Tibial artery (tissue), 4 donors: ENCODE measurements at regions not wholly inside any gene's neighbourhood (a gene's known extent, or its start where the extent isn't known, plus 50 kb on each side); places are given as distances from the start of the nearest gene placed in this dataset.

Experiments
- DNase-seq, 2 donors: peaks; one replicate each; pipeline ENCODE4 v3.0.0-alpha.2; 2019
- H3K27ac ChIP-seq, 2 donors: fragments of 200-600 bp; sonication (generic) in 1 of 2; 1 replicate in 1 of 2; 2 replicates in 1 of 2; pipeline ENCODE4 v1.5.1; 2018 to 2019; ENCODE audit warnings: mild to moderate bottlenecking in 1 of 2
- H3K27me3 ChIP-seq, 2 donors: fragments of 200-600 bp; sonication (generic) in 1 of 2; one replicate each; pipeline versions ENCODE4 v1.5.1 to v1.6.0; 2016 to 2019
- H3K36me3 ChIP-seq, 3 donors: fragments of 200-600 bp; sonication (generic) in 2 of 3; one replicate each; pipeline ENCODE4 v1.5.1; 2016 to 2019; ENCODE audit warnings: mild to moderate bottlenecking in 2 of 3
- H3K4me1 ChIP-seq, 4 donors: fragments of 200-600 bp; sonication (generic) in 2 of 4; 1 replicate in 3 of 4; 2 replicates in 1 of 4; pipeline ENCODE4 v1.5.1; 2016 to 2019
- H3K4me3 ChIP-seq, 2 donors: fragments of 200-600 bp; sonication (generic) in 1 of 2; 1 replicate in 1 of 2; 2 replicates in 1 of 2; pipeline ENCODE4 v1.5.1; 2018 to 2019; ENCODE audit warnings: mild to moderate bottlenecking in 2 of 2
- H3K9me3 ChIP-seq, 3 donors: fragments of 200-600 bp; sonication (generic) in 1 of 3; one replicate each; pipeline ENCODE4 v1.5.1; 2016 to 2019
- intact Hi-C: fragments of 100-400 bp; cut with DNase I; formaldehyde crosslinking; loops from one replicate; pipeline ENCODE4 v1.15.0; 2023; ENCODE audit warnings: low total_unique reads
- TF ChIP-seq, protein P1 (sequence below), 2 experiments: fragments of 200-600 bp in 1 of 2; fragments of 450-650 bp in 1 of 2; IDR thresholded peaks; one replicate each; pipeline ENCODE4 v1.5.1; 2017 to 2019; ENCODE audit warnings: antibody characterized with exemption in 2 of 2, mild to moderate bottlenecking in 1 of 2, moderate library complexity in 1 of 2

DNA sequence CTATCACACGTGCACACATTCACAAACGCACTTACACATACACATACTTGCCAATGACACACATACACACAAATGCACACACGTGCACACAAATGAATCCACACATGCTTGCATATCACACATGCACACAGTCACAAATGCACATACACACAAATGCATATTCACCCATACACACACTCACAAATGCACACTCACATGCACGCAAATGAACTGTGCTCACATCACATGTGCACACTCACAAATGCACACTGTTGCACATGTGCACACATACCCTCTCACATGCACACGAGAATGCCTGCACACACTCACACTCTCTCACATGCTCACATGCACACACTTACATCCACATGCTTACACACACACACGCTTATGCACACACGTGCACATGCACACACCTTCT lies 368.1 kb downstream of the EIPR1 start:
- Histone ChIP-seq H3K4me1 (no peaks in the 10 kb centered on the region), H3K27ac (no peak overlapping the region), H3K4me3 (no peak overlapping the region), H3K27me3 (no peaks in the 10 kb centered on the region), H3K36me3 (no peaks in the 10 kb centered on the region), H3K9me3 (peaks cover 0 to 14% (median 0%) of the 10 kb centered on the region in 3 donors)
- TF ChIP-seq, protein P1, sequence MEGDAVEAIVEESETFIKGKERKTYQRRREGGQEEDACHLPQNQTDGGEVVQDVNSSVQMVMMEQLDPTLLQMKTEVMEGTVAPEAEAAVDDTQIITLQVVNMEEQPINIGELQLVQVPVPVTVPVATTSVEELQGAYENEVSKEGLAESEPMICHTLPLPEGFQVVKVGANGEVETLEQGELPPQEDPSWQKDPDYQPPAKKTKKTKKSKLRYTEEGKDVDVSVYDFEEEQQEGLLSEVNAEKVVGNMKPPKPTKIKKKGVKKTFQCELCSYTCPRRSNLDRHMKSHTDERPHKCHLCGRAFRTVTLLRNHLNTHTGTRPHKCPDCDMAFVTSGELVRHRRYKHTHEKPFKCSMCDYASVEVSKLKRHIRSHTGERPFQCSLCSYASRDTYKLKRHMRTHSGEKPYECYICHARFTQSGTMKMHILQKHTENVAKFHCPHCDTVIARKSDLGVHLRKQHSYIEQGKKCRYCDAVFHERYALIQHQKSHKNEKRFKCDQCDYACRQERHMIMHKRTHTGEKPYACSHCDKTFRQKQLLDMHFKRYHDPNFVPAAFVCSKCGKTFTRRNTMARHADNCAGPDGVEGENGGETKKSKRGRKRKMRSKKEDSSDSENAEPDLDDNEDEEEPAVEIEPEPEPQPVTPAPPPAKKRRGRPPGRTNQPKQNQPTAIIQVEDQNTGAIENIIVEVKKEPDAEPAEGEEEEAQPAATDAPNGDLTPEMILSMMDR (IDR thresholded peaks at IDR 0.05): no peak
- no peak for DNase-seq
- intact Hi-C loops: no loop called here

DNA sequence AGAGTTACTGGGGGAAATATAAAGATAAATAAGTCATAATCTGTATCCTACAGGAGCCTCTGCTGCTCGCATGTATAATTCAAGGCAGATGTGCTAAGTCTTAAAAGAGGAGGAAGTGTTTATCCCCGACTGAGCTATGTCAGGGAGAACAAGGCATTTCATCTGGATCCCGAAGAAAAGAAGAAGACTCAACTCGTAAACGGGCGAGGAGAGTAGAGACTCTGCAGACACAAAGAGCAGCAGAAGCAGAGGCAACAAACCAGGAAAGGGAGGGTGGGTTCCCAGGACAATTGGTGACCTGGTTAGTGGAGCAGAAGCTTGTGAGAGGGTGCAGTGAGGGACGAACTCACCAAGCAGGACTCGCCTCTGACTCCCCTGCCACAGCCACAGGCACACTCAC lies 368.6 kb downstream of the EIPR1 start:
- TF ChIP-seq, protein P1 (IDR thresholded peaks at IDR 0.05): no peak
- Histone ChIP-seq H3K9me3 (peaks cover 0 to 14% (median 0%) of the 10 kb centered on the region in 3 donors), H3K27ac (no peak overlapping the region), H3K27me3 (no peaks in the 10 kb centered on the region), H3K36me3 (no peaks in the 10 kb centered on the region), H3K4me1 (no peaks in the 10 kb centered on the region), H3K4me3 (no peak overlapping the region)
- intact Hi-C loops: no loop called here
- DNase-seq: no peak

GRCh38 chr2:3008561-3008960 lies 369.1 kb downstream of the EIPR1 start:
- Histone ChIP-seq H3K36me3 (no peaks in the 10 kb centered on the region), H3K4me3 (no peak overlapping the region), H3K27me3 (no peaks in the 10 kb centered on the region), H3K4me1 (no peaks in the 10 kb centered on the region), H3K27ac (no peak overlapping the region), H3K9me3 (peaks cover 0 to 13% (median 0%) of the 10 kb centered on the region in 3 donors)
- no peak for DNase-seq
- intact Hi-C loops: no loop called here
- TF ChIP-seq, protein P1 (IDR thresholded peaks at IDR 0.05): no peak

- Histone ChIP-seq H3K36me3 (no peaks in the 10 kb centered on the region), H3K4me3 (no peak overlapping the region), H3K9me3 (peaks cover 0 to 6% (median 0%) of the 10 kb centered on the region in 3 donors), H3K4me1 (no peaks in the 10 kb centered on the region), H3K27ac (no peak overlapping the region), H3K27me3 (no peaks in the 10 kb centered on the region)
- TF ChIP-seq, protein P1 (IDR thresholded peaks at IDR 0.05): no peak
- DNase-seq: no peak
- intact Hi-C loops: no loop called here
Measured at GRCh38 chr2:3007135-3007534, 370.5 kb downstream of the EIPR1 start.

- no peaks in the 10 kb centered on the region for H3K27me3 ChIP-seq
- intact Hi-C loops: no loop called here
- no peak overlapping the region for H3K27ac ChIP-seq
- no peaks in the 10 kb centered on the region for H3K36me3 ChIP-seq
- H3K4me1 ChIP-seq: no peaks in the 10 kb centered on the region
- no peaks in the 10 kb centered on the region for H3K9me3 ChIP-seq
- DNase-seq: no peak
- TF ChIP-seq, protein P1 (IDR thresholded peaks at IDR 0.05): no peak
- H3K4me3 ChIP-seq: no peak overlapping the region
Measured at GRCh38 chr2:3005859-3006501, 371.6 kb downstream of the EIPR1 start.
